GM23338 (cell line): ENCODE measurements at regions not wholly inside any gene's neighbourhood (a gene's known extent, or its start where the extent isn't known, plus 50 kb on each side); places are given as distances from the start of the nearest gene placed in this dataset.

ENCODE experiments used
- CTCF ChIP-seq, 2 experiments: fragments of 200-600 bp in 1 of 2; sonication (generic) in 1 of 2; conservative IDR thresholded peaks; 2 replicates each; pipeline versions ENCODE4 v1.5.1 to v1.6.1; 2016 to 2017; ENCODE audit warnings: antibody characterized with exemption in 2 of 2, low read depth in 2 of 2, mild to moderate bottlenecking in 2 of 2, moderate library complexity in 1 of 2
- ZNF331 ChIP-seq: fragments of 250-450 bp; sonication (Bioruptor Pico); IDR thresholded peaks from 2 replicates; pipeline ENCODE4 v1.5.0; 2020; ENCODE audit warnings: low read depth, mild to moderate bottlenecking, moderate library complexity

GRCh38 chr1:60903591-60903990 is 178.8 kb upstream of the NFIA start:
- TF ChIP-seq CTCF (conservative IDR thresholded peaks at IDR 0.05; ENCODE audit: low read depth in 2 of 2) = no peak
- no peak for TF ChIP-seq ZNF331 (CRISPR knock-in tag)
